HEK293 (cell line): ENCODE measurements at regions not wholly inside any gene's neighbourhood (a gene's known extent, or its start where the extent isn't known, plus 50 kb on each side); places are given as distances from the start of the nearest gene placed in this dataset.

Experiments used
- CTCF ChIA-PET: fragments of 350-600 bp; formaldehyde crosslinking; extraction: SDS; loops from one replicate; lab custom pipeline; 2021; ENCODE audit warnings: antibody characterized with exemption; lab: Yijun Ruan, JAX
- POLR2A ChIA-PET: fragments of 300-600 bp; formaldehyde crosslinking; extraction: SDS; loops from one replicate; lab custom pipeline; 2020; ENCODE audit warnings: antibody characterized with exemption, inconsistent platforms; lab: Yijun Ruan, JAX
- H3K27ac ChIP-seq: fragments of 200-500 bp; sonication (Bioruptor generic); 2 replicates; pipeline ENCODE4 v1.5.1; 2014; ENCODE audit warnings: low read depth, low read length, control low read depth, inconsistent platforms; ENCODE audit errors: extremely low read depth
- H3K36me3 ChIP-seq, 2 experiments: fragments of 200-500 bp in 1 of 2; sonication (Bioruptor generic) in 1 of 2; 1 replicate in 1 of 2; 2 replicates in 1 of 2; pipeline ENCODE4 v1.5.1; 2014 to 2017; ENCODE audit warnings: inconsistent platforms in 2 of 2, low read length in 2 of 2; ENCODE audit not compliant: control insufficient read depth in 2 of 2, insufficient read depth in 1 of 2
- H3K4me1 ChIP-seq: fragments of 200-500 bp; sonication (Bioruptor generic); 2 replicates; pipeline ENCODE4 v1.5.1; 2014; ENCODE audit warnings: mild to moderate bottlenecking, low read length, inconsistent platforms; ENCODE audit not compliant: control insufficient read depth, insufficient read depth
- H3K4me3 ChIP-seq: 2 replicates; pipeline ENCODE4 v1.5.1; 2011; ENCODE audit warnings: low read depth, mild to moderate bottlenecking, control low read depth, low read length, moderate library complexity
- H3K9me3 ChIP-seq: fragments of 200-500 bp; sonication (Bioruptor generic); 2 replicates; pipeline ENCODE4 v1.5.1; 2014; ENCODE audit warnings: low read depth, low read length, inconsistent platforms; ENCODE audit not compliant: control insufficient read depth, insufficient read depth
- BCL11B ChIP-seq: fragments of 450-650 bp; formaldehyde crosslinking; IDR thresholded peaks from 2 replicates; pipeline ENCODE4 v1.5.1; 2016; ENCODE audit warnings: low read depth, missing biosample characterization, missing genetic modification characterization
- ZBTB21 ChIP-seq: fragments of 450-650 bp; formaldehyde crosslinking; IDR thresholded peaks from 2 replicates; pipeline ENCODE4 v1.5.1; 2017; ENCODE audit warnings: missing biosample characterization, missing genetic modification characterization
- ZBTB8A ChIP-seq: fragments of 450-650 bp; formaldehyde crosslinking; IDR thresholded peaks from 2 replicates; pipeline ENCODE4 v1.5.1; 2016; ENCODE audit warnings: missing biosample characterization, missing genetic modification characterization
- ZNF112 ChIP-seq: fragments of 450-650 bp; formaldehyde crosslinking; IDR thresholded peaks from 2 replicates; pipeline ENCODE4 v1.5.0; 2017; ENCODE audit warnings: missing biosample characterization, missing genetic modification characterization
- ZNF132 ChIP-seq: fragments of 450-650 bp; formaldehyde crosslinking; IDR thresholded peaks from 2 replicates; pipeline ENCODE4 v1.5.1; 2017; ENCODE audit warnings: missing biosample characterization, missing genetic modification characterization, borderline replicate concordance
- ZNF16 ChIP-seq: fragments of 450-650 bp; formaldehyde crosslinking; IDR thresholded peaks from 2 replicates; pipeline ENCODE4 v1.5.1; 2016; ENCODE audit warnings: low read depth, missing biosample characterization, missing genetic modification characterization
- ZNF169 ChIP-seq: fragments of 450-650 bp; formaldehyde crosslinking; IDR thresholded peaks from 2 replicates; pipeline ENCODE4 v1.5.1; 2016; ENCODE audit warnings: missing biosample characterization, missing genetic modification characterization
- ZNF184 ChIP-seq: fragments of 450-650 bp; IDR thresholded peaks from 2 replicates; pipeline ENCODE4 v1.5.1; 2018; ENCODE audit warnings: missing biosample characterization, mild to moderate bottlenecking, missing genetic modification characterization
- ZNF223 ChIP-seq: fragments of 450-650 bp; formaldehyde crosslinking; IDR thresholded peaks from 2 replicates; pipeline ENCODE4 v1.5.1; 2016; ENCODE audit warnings: missing biosample characterization, missing genetic modification characterization
- ZNF23 ChIP-seq: fragments of 450-650 bp; formaldehyde crosslinking; IDR thresholded peaks from 2 replicates; pipeline ENCODE4 v1.5.1; 2016; ENCODE audit warnings: missing biosample characterization, missing genetic modification characterization, borderline replicate concordance
- ZNF266 ChIP-seq: fragments of 450-650 bp; formaldehyde crosslinking; IDR thresholded peaks from 2 replicates; pipeline ENCODE4 v1.5.1; 2016; ENCODE audit warnings: missing biosample characterization, missing genetic modification characterization, low read depth
- ZNF391 ChIP-seq: fragments of 450-650 bp; formaldehyde crosslinking; IDR thresholded peaks from 2 replicates; pipeline ENCODE4 v1.5.1; 2016; ENCODE audit warnings: low read depth, missing biosample characterization, missing genetic modification characterization, borderline replicate concordance
- ZNF426 ChIP-seq: fragments of 450-650 bp; formaldehyde crosslinking; IDR thresholded peaks from 2 replicates; pipeline ENCODE4 v1.5.1; 2017; ENCODE audit warnings: missing biosample characterization, missing genetic modification characterization, mild to moderate bottlenecking, inconsistent platforms, moderate library complexity
- ZNF596 ChIP-seq: fragments of 450-650 bp; IDR thresholded peaks from 2 replicates; pipeline ENCODE4 v1.5.0; 2018; ENCODE audit warnings: missing biosample characterization, mild to moderate bottlenecking, missing genetic modification characterization, moderate library complexity
- ZNF626 ChIP-seq: fragments of 450-650 bp; sonication (Bioruptor Pico); formaldehyde crosslinking; IDR thresholded peaks from 2 replicates; pipeline ENCODE4 v1.5.1; 2018; ENCODE audit warnings: missing biosample characterization, missing genetic modification characterization, inconsistent platforms
- ZNF629 ChIP-seq: fragments of 450-650 bp; formaldehyde crosslinking; IDR thresholded peaks from 2 replicates; pipeline ENCODE4 v1.5.1; 2017; ENCODE audit warnings: missing biosample characterization, missing genetic modification characterization
- ZNF677 ChIP-seq: fragments of 450-650 bp; IDR thresholded peaks from 2 replicates; pipeline ENCODE4 v1.5.0; 2018; ENCODE audit warnings: missing biosample characterization, mild to moderate bottlenecking, missing genetic modification characterization, moderate library complexity
- ZNF747 ChIP-seq: fragments of 450-650 bp; formaldehyde crosslinking; IDR thresholded peaks from 2 replicates; pipeline ENCODE4 v1.5.1; 2016; ENCODE audit warnings: missing biosample characterization, missing genetic modification characterization
- ZNF76 ChIP-seq: fragments of 450-650 bp; formaldehyde crosslinking; IDR thresholded peaks from 2 replicates; pipeline ENCODE4; 2016; ENCODE audit warnings: low read depth, missing biosample characterization, missing genetic modification characterization, borderline replicate concordance
- ZNF843 ChIP-seq: fragments of 450-650 bp; formaldehyde crosslinking; IDR thresholded peaks from 2 replicates; pipeline ENCODE4 v1.5.1; 2016; ENCODE audit warnings: missing biosample characterization, missing genetic modification characterization
- TF ChIP-seq, protein P1 (sequence below): sonication (generic); formaldehyde crosslinking; IDR thresholded peaks from 2 replicates; pipeline ENCODE4 v1.8.1; 2022; ENCODE audit warnings: mild to moderate bottlenecking, moderate library complexity, missing genetic modification reagents
- TF ChIP-seq, protein P2 (sequence below): fragments of 450-650 bp; formaldehyde crosslinking; IDR thresholded peaks from 2 replicates; pipeline ENCODE4 v1.5.1; 2016; ENCODE audit warnings: missing biosample characterization, missing genetic modification characterization
- TF ChIP-seq, protein P3 (sequence below): fragments of 450-650 bp; formaldehyde crosslinking; IDR thresholded peaks from 2 replicates; pipeline ENCODE4 v1.5.1; 2017; ENCODE audit warnings: missing biosample characterization, missing genetic modification characterization
- TF ChIP-seq, protein P4 (sequence below): fragments of 450-650 bp; formaldehyde crosslinking; IDR thresholded peaks from 2 replicates; pipeline ENCODE4 v1.5.1; 2016; ENCODE audit warnings: missing biosample characterization, missing genetic modification characterization
- TF ChIP-seq, protein P5 (sequence below): fragments of 450-650 bp; formaldehyde crosslinking; IDR thresholded peaks from 2 replicates; pipeline ENCODE4 v1.5.1; 2016; ENCODE audit warnings: missing biosample characterization, missing genetic modification characterization
- TF ChIP-seq, protein P6 (sequence below): fragments of 450-650 bp; formaldehyde crosslinking; IDR thresholded peaks from 2 replicates; pipeline ENCODE4 v1.5.1; 2017; ENCODE audit warnings: missing biosample characterization, missing genetic modification characterization
- TF ChIP-seq, protein P7 (sequence below): fragments of 450-650 bp; formaldehyde crosslinking; IDR thresholded peaks from 2 replicates; pipeline ENCODE4 v1.5.1; 2016; ENCODE audit warnings: missing biosample characterization, missing genetic modification characterization

DNA sequence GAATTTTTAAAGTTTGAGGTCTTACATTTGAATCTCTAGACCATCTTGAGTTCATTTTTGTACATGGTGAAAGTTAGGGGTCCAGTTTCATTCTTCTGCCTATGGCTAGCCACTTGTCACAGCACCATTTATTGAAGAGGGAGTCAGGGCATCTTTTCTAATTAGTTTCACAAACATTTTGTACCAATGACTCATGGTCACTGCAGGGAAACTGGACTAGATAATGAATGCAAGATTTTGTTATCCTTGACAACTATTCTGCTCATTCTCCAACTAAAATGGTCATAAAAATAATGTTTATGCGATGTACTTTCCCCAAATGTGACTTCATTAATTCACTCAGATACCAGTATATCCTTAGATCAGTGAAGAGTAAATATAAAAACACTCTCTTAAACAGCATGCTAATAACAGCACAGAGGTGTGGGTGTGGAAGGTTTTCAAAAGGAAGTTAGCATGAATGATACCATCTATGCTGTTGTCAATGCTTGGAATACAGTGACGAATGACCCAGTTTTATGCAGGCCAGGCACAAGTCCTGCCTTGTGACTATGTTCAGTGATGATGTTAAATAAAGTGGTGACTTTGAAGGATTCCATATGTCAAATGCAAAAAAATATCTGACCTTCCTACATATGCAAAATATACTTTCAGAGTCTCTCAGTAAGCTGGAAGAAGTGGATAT, 314.9 kb upstream of the TMCO5A start:
- CTCF ChIA-PET = no interaction called here
- POLR2A ChIA-PET = no interaction called here
- no peak overlapping the region for H3K4me3 ChIP-seq
- H3K27ac ChIP-seq = no peak overlapping the region
- no peaks in the 10 kb centered on the region for H3K9me3 ChIP-seq
- H3K36me3 ChIP-seq = no peaks in the 10 kb centered on the region
- peaks cover 2% of the 10 kb centered on the region; the same call in 1 of the 2 replicates for H3K4me1 ChIP-seq
- no peak for TF ChIP-seq ZNF677 (tag by site-specific recombination)
- TF ChIP-seq BCL11B (tag by site-specific recombination) = no peak
- no peak for TF ChIP-seq ZBTB8A (tag by site-specific recombination)
- TF ChIP-seq ZNF596 (tag by site-specific recombination) = no peak
- TF ChIP-seq ZNF184 = no peak
- TF ChIP-seq ZNF169 = no peak
- TF ChIP-seq, protein P1, sequence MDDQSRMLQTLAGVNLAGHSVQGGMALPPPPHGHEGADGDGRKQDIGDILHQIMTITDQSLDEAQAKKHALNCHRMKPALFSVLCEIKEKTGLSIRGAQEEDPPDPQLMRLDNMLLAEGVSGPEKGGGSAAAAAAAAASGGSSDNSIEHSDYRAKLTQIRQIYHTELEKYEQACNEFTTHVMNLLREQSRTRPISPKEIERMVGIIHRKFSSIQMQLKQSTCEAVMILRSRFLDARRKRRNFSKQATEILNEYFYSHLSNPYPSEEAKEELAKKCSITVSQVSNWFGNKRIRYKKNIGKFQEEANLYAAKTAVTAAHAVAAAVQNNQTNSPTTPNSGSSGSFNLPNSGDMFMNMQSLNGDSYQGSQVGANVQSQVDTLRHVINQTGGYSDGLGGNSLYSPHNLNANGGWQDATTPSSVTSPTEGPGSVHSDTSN (CRISPR knock-in tag) = no peak
- TF ChIP-seq, protein P2, sequence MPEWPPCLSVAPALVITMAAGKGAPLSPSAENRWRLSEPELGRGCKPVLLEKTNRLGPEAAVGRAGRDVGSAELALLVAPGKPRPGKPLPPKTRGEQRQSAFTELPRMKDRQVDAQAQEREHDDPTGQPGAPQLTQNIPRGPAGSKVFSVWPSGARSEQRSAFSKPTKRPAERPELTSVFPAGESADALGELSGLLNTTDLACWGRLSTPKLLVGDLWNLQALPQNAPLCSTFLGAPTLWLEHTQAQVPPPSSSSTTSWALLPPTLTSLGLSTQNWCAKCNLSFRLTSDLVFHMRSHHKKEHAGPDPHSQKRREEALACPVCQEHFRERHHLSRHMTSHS (tag by site-specific recombination) = no peak
- TF ChIP-seq, protein P3, sequence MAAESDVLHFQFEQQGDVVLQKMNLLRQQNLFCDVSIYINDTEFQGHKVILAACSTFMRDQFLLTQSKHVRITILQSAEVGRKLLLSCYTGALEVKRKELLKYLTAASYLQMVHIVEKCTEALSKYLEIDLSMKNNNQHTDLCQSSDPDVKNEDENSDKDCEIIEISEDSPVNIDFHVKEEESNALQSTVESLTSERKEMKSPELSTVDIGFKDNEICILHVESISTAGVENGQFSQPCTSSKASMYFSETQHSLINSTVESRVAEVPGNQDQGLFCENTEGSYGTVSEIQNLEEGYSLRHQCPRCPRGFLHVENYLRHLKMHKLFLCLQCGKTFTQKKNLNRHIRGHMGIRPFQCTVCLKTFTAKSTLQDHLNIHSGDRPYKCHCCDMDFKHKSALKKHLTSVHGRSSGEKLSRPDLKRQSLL (tag by site-specific recombination) = no peak
- no peak for TF ChIP-seq ZNF426
- no peak for TF ChIP-seq ZNF76 (tag by site-specific recombination)
- TF ChIP-seq ZNF626 = no peak

DNA sequence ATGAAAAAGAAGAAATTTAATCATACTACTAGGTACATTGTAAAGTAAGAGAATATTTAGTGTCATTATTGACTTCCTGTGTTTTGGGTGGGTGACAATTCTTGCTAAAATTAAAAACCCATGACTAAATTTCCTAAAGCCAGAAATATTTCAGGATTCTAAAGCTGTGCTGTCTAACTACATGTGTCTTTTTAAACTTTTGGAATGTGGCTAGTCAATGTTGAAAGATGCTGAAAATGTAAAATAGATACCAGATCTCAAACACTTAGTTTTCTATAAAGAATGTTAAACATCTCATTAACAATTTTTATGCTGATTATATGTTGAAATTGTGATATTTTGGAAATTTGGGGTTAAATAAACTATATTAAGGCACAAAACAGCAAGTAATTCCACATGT, 308.9 kb upstream of the TMCO5A start:
- POLR2A ChIA-PET = no interaction called here
- CTCF ChIA-PET = no interaction called here
- TF ChIP-seq, protein P4, sequence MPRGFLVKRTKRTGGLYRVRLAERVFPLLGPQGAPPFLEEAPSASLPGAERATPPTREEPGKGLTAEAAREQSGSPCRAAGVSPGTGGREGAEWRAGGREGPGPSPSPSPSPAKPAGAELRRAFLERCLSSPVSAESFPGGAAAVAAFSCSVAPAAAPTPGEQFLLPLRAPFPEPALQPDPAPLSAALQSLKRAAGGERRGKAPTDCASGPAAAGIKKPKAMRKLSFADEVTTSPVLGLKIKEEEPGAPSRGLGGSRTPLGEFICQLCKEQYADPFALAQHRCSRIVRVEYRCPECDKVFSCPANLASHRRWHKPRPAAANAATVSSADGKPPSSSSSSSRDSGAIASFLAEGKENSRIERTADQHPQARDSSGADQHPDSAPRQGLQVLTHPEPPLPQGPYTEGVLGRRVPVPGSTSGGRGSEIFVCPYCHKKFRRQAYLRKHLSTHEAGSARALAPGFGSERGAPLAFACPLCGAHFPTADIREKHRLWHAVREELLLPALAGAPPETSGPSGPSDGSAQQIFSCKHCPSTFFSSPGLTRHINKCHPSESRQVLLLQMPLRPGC (tag by site-specific recombination) = no peak
- TF ChIP-seq ZNF16 (tag by site-specific recombination) = no peak
- TF ChIP-seq ZNF596 (tag by site-specific recombination) = no peak
- TF ChIP-seq ZNF223 (tag by site-specific recombination) = no peak
- TF ChIP-seq, protein P5, sequence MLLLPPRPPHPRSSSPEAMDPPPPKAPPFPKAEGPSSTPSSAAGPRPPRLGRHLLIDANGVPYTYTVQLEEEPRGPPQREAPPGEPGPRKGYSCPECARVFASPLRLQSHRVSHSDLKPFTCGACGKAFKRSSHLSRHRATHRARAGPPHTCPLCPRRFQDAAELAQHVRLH (tag by site-specific recombination) = no peak
- no peak for TF ChIP-seq ZNF391 (tag by site-specific recombination)
- TF ChIP-seq ZNF266 (tag by site-specific recombination) = no peak
- TF ChIP-seq ZNF843 (tag by site-specific recombination) = no peak
- TF ChIP-seq ZNF23 (tag by site-specific recombination) = no peak
- no peak for TF ChIP-seq ZNF132
- TF ChIP-seq ZNF747 (tag by site-specific recombination) = no peak
- TF ChIP-seq, protein P6, sequence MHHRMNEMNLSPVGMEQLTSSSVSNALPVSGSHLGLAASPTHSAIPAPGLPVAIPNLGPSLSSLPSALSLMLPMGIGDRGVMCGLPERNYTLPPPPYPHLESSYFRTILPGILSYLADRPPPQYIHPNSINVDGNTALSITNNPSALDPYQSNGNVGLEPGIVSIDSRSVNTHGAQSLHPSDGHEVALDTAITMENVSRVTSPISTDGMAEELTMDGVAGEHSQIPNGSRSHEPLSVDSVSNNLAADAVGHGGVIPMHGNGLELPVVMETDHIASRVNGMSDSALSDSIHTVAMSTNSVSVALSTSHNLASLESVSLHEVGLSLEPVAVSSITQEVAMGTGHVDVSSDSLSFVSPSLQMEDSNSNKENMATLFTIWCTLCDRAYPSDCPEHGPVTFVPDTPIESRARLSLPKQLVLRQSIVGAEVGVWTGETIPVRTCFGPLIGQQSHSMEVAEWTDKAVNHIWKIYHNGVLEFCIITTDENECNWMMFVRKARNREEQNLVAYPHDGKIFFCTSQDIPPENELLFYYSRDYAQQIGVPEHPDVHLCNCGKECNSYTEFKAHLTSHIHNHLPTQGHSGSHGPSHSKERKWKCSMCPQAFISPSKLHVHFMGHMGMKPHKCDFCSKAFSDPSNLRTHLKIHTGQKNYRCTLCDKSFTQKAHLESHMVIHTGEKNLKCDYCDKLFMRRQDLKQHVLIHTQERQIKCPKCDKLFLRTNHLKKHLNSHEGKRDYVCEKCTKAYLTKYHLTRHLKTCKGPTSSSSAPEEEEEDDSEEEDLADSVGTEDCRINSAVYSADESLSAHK (tag by site-specific recombination) = no peak
- no peak for TF ChIP-seq ZBTB21 (tag by site-specific recombination)
- TF ChIP-seq, protein P7, sequence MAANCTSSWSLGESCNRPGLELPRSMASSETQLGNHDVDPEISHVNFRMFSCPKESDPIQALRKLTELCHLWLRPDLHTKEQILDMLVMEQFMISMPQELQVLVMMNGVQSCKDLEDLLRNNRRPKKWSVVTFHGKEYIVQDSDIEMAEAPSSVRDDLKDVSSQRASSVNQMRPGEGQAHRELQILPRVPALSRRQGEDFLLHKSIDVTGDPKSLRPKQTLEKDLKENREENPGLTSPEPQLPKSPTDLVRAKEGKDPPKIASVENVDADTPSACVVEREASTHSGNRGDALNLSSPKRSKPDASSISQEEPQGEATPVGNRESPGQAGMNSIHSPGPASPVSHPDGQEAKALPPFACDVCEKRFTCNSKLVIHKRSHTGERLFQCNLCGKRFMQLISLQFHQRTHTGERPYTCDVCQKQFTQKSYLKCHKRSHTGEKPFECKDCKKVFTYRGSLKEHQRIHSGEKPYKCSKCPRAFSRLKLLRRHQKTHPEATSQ (tag by site-specific recombination) = no peak
- TF ChIP-seq ZNF112 (tag by site-specific recombination) = no peak
- TF ChIP-seq ZNF629 = no peak

More for the DNA sequence above, 308.9 kb upstream of the TMCO5A start:
- H3K4me1 ChIP-seq = no peaks in the 10 kb centered on the region
- H3K36me3 ChIP-seq = no peaks in the 10 kb centered on the region
- no peak overlapping the region for H3K4me3 ChIP-seq
- no peaks in the 10 kb centered on the region for H3K9me3 ChIP-seq
- H3K27ac ChIP-seq = no peak overlapping the region
